GM21390 (cell line): ENCODE measurements at regions not wholly inside any gene's neighbourhood (a gene's known extent, or its start where the extent isn't known, plus 50 kb on each side); places are given as distances from the start of the nearest gene placed in this dataset.
"Not testable (repeated sequence)": the region's sequence is repeated elsewhere in the genome, so short reads cannot be mapped to it uniquely, and the experiment has no call there.

Experiments
- ATAC-seq: cut with Tn5 transposase; IDR thresholded peaks from one replicate; pipeline ENCODE4 v1.9.1; 2021; ENCODE audit not compliant: unreplicated experiment

GRCh38 chr21:14617040-14617393 is 70.9 kb upstream of the SAMSN1 start:
- ATAC-seq = no peak

DNA sequence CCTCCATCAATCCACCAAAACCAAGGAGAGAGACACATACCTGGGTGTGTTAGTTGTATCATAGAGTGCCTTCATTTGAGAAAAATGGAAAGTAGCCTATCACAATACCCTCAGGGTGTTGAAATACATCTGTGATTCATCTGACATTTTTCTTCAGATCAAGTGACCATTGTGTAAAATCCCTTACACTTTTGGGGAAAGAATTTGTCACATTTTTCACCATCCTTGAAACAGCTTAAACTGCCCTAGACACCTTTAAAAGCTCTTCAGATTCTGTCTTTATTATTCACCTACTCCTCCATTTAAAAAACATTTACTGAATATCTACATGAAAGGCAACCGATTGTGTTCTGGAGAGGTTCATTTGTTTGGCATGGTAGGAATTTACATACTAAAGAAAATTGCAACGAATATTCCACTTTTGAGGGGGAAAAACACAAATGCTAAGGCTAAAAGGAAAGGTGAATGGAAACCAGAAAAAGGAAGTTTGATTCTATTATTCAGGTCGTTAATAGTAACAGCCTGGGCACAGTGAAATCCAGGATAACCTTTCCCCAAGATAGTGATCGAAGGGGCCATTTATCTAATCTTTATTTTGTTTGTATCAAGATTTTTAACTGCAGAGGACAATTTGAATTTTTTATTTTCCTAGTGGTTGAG is 70.4 kb upstream of the SAMSN1 start:
- no peak for ATAC-seq

DNA sequence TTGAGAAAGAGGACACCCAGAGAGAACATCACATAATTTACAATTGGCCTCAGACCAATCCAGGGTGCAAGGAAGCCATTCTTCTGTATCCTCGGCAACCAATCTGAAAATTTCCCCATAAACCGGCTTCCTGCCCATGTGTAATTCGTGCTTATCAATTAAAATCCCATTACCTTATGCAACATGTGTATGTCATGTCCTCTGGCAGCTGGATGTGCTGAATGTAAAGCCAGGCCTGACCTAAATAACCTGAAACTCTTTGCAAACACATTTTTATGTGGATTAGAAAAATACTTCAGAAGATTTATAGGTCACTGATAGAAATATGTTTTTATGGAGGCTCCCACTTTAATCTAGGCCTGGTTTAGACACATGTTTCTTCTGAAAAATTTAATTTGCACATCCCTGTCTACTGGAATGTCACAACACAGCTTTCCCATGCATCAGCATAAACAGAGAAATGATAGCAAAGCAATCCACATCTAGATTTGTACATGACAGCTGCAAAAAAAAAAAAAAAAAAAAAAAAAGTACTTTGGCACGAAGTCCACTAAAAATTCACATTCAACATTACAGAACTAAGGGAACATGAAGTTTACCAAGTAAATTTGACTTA is 69.4 kb upstream of the SAMSN1 start:
- ATAC-seq = no peak

GRCh38 chr21:14614287-14614686 is 68.2 kb upstream of the SAMSN1 start:
- ATAC-seq = no peak

GRCh38 chr21:14613486-14614224 is 67.5 kb upstream of the SAMSN1 start:
- no peak for ATAC-seq

DNA sequence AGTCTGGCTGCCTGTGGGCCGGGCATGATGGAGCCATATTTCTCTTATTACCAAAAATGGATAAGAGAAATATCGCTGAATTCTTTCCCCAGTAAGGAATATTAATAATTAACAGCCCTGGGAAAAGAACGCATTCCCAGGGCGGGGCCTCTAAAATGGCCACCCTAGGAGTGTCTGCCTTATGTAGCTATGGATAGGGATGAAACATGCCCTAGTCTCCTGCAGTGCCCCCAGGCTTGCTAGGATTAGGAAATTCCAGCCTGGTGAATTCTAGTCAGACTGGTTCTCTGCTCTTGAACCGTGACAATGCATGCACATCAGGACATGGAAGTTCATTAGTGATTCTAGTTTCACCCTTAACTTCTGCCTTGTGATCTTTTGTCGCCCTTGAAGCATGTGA is 64.0 kb upstream of the SAMSN1 start:
- ATAC-seq = not testable (repeated sequence)

DNA sequence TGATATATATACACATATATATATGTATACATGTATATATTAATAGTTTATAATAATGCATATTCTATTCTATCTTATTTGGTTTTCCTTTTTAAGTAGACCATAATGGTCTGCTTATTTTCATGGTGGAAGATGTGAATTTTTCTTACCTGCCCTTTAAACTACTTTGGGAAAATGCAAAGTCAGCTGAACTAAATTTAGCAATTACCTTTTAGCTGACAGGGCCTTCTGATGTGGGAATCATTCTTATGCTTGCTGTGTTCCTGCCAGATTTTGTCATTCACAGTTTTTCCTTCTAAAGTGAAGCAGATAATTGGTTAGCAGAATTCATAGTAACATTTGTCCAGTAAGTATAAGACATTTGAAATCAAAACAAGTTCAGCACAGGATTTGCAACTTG is 63.2 kb upstream of the SAMSN1 start:
- ATAC-seq = no peak

- ATAC-seq = no peak
Observed at GRCh38 chr21:14607262-14607661, 61.1 kb upstream of the SAMSN1 start.

GRCh38 chr21:14603202-14603601 is 57.1 kb upstream of the SAMSN1 start:
- ATAC-seq = no peak

- peak; percentile 84 for ATAC-seq
Observed at GRCh38 chr21:14602382-14602958, 56.4 kb upstream of the SAMSN1 start.

GRCh38 chr21:14600569-14601297 is 54.6 kb upstream of the SAMSN1 start:
- ATAC-seq = no peak

- ATAC-seq = no peak
Observed at GRCh38 chr21:14598065-14598464, 52.0 kb upstream of the SAMSN1 start.
